GM12878 (cell line): ENCODE measurements at regions not wholly inside any gene's neighbourhood (a gene's known extent, or its start where the extent isn't known, plus 50 kb on each side); places are given as distances from the start of the nearest gene placed in this dataset.

Source experiments
- ATAC-seq: fragments of 200-7000 bp; cut with Tn5 transposase; 3 replicates; pipeline ENCODE4 v1.9.1; 2020; ENCODE audit warnings: mild to moderate bottlenecking, moderate library complexity
- BruUV-seq: library from RNA; stranded (reverse); fragments of 400-500 nt; replicated peaks from 2 replicates; lab custom pipeline; 2021; lab: Mats Ljungman, UMichigan
- CTCF ChIA-PET: fragments of 300-600 bp; sonication (Branson Sonifier 250); formaldehyde crosslinking; extraction: SDS; loops from one replicate; lab custom pipeline; 2021; ENCODE audit warnings: inconsistent platforms; lab: Yijun Ruan, JAX
- POLR2A ChIA-PET: fragments of 350-600 bp; formaldehyde crosslinking; extraction: SDS; loops from one replicate; lab custom pipeline; 2021; ENCODE audit warnings: inconsistent platforms; lab: Charles Lee
- RAD21 ChIA-PET: fragments of 300-600 bp; sonication (Branson Sonifier 250); formaldehyde crosslinking; loops from one replicate; lab custom pipeline; 2023; ENCODE audit warnings: antibody characterized with exemption; ENCODE audit not compliant: unreplicated experiment; lab: Charles Lee
- SMC1A ChIA-PET: fragments of 300-600 bp; sonication (Branson Sonifier 250); formaldehyde crosslinking; loops from one replicate; lab custom pipeline; 2023; ENCODE audit not compliant: unreplicated experiment, uncharacterized antibody; lab: Charles Lee
- DNase-seq: peaks from one replicate; pipeline ENCODE4 v3.0.0-alpha.2; 2011; ENCODE audit warnings: low read depth, low spot score
- FAIRE-seq: peaks from 3 replicates; lab custom pipeline; 2011; peaks lifted over from hg19 to GRCh38; lab: Jason Lieb, UNC
- H2AFZ ChIP-seq: 2 replicates; pipeline ENCODE4 v1.6.0; 2011; ENCODE audit warnings: low read depth, low read length, control low read depth; ENCODE audit not compliant: control insufficient read depth
- H3K27ac ChIP-seq: 2 replicates; pipeline ENCODE4 v1.5.1; 2011; ENCODE audit warnings: control low read depth; ENCODE audit not compliant: control insufficient read depth, insufficient read depth
- H3K27me3 ChIP-seq, 2 experiments: replicated peaks in 1 of 2; 2 replicates each; pipeline versions ENCODE4 v1.6.0 to v1.6.1; 2011; ENCODE audit warnings: low read length in 1 of 2; ENCODE audit not compliant: control insufficient read depth in 2 of 2, insufficient read depth in 2 of 2
- H3K36me3 ChIP-seq, 2 experiments: 2 replicates each; pipeline ENCODE4 v1.5.1; 2011; ENCODE audit warnings: low read length in 1 of 2; ENCODE audit not compliant: control insufficient read depth in 2 of 2, insufficient read depth in 2 of 2
- H3K4me1 ChIP-seq: 2 replicates; pipeline ENCODE4 v1.6.1; 2011; ENCODE audit warnings: mild to moderate bottlenecking, low read length, moderate library complexity, mixed read lengths; ENCODE audit not compliant: control insufficient read depth, insufficient read depth
- H3K4me2 ChIP-seq: 2 replicates; pipeline ENCODE4 v1.6.0; 2011; ENCODE audit warnings: control low read depth; ENCODE audit not compliant: control insufficient read depth, insufficient read depth
- H3K4me3 ChIP-seq: fragments of 200-600 bp; sonication (generic); 2 replicates; pipeline ENCODE4 v1.5.1; 2016
- H3K79me2 ChIP-seq: 2 replicates; pipeline ENCODE4 v1.6.0; 2011; ENCODE audit warnings: low read length; ENCODE audit not compliant: control insufficient read depth, insufficient read depth
- H3K9ac ChIP-seq: 2 replicates; pipeline ENCODE4 v1.8.0; 2011; ENCODE audit warnings: low read length, control low read depth, mixed read lengths; ENCODE audit not compliant: control insufficient read depth, insufficient read depth
- H3K9me3 ChIP-seq: replicated peaks from 3 replicates; pipeline ENCODE4 v1.5.1; 2011; ENCODE audit warnings: mild to moderate bottlenecking, low read length; ENCODE audit not compliant: control insufficient read depth, insufficient read depth
- H4K20me1 ChIP-seq: 2 replicates; pipeline ENCODE4 v1.6.0; 2011; ENCODE audit not compliant: control insufficient read depth, insufficient read depth
- MYC ChIP-seq: IDR thresholded peaks from 2 replicates; pipeline ENCODE4 v1.6.1; 2011; ENCODE audit warnings: mild to moderate bottlenecking, low read length, moderate library complexity, inconsistent platforms; ENCODE audit not compliant: insufficient read depth, insufficient replicate concordance, insufficient read length, severe bottlenecking
- YBX1 ChIP-seq: fragments of 450-650 bp; IDR thresholded peaks from 2 replicates; pipeline ENCODE4 v1.6.1; 2016; ENCODE audit warnings: antibody characterized with exemption
- YY1 ChIP-seq: IDR thresholded peaks from 2 replicates; pipeline ENCODE4 v1.6.1; 2011; ENCODE audit warnings: low read depth, mild to moderate bottlenecking, low read length
- WGBS: methylation state at CpG from one replicate; pipeline ENCODE4 v1.1.6; 2016; ENCODE audit warnings: low lambda C conversion rate; ENCODE audit not compliant: insufficient replicate concordance, insufficient coverage; ENCODE audit errors: missing lambda C conversion rate; 5-methylcytosine and 5-hydroxymethylcytosine counted together
- in situ Hi-C: fragments of 300-500 bp; cut with MboI; formaldehyde crosslinking; loops from 9 replicates; pipeline ENCODE4 v1.14.3; 2018; ENCODE audit warnings: mixed read lengths
- intact Hi-C: fragments of 100-400 bp; cut with micrococcal nuclease; formaldehyde crosslinking; loops from one replicate; pipeline ENCODE4 v1.14.2; 2022; ENCODE audit not compliant: unreplicated experiment
- TF ChIP-seq, protein P1 (sequence below): IDR thresholded peaks from 2 replicates; pipeline ENCODE4 v1.6.1; 2011; ENCODE audit warnings: low read depth, low read length, improper control_type of control experiment, borderline replicate concordance
- TF ChIP-seq, protein P2 (sequence below): fragments of 450-650 bp; IDR thresholded peaks from 2 replicates; pipeline ENCODE4 v1.6.1; 2016; ENCODE audit warnings: mild to moderate bottlenecking

DNA sequence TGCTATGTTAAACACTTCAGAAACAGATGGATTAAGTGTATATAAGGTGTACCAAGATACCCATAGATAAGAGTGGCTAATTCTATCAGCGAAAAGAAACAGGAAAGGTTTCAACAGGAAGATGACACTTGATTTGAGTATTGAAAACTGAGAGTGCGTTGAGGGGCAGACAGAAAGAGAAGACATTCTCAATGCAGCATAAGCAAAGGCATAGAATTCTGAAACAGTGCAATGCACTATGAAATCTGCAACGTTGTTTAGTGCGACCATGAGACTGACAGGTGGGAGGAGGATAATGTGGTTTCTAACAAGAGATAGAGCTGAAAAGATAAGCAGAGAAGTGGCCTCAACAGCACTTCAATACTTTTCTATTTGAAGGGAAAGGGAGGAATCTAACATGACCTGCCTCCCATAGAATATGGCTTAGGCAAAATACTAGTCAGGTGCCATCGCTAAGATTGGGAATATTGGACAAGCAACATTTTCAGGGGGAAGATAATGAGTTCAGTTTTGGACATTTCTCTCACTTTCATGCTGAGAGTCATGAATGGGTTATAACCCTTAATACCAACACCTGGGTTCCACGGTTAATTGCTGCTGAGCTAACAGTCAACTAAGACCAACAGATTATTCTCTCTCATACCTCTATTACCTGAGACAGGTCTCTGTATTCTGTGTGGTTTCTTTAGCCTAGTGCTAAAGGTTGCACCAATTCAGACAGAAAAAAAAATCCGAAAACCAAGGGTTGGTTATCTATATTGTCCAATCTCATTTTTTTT lies 312.9 kb upstream of the ARID1B start:
- ATAC-seq (peak; percentile 80), FAIRE-seq (peak; percentile 52), DNase-seq (peak; percentile 16)
- ChIA-PET SMC1A (no interaction called here), RAD21 (no interaction called here), POLR2A (no interaction called here), CTCF (no interaction called here)
- Histone ChIP-seq H3K4me1 (no peaks in the 10 kb centered on the region; the same call in 1 of the 2 replicates), H3K4me2 (no peak overlapping the region), H2AFZ (no peak overlapping the region), H4K20me1 (no peaks in the 10 kb centered on the region), H3K79me2 (no peaks in the 10 kb centered on the region), H3K4me3 (no peak overlapping the region), H3K36me3 (no peaks in the 10 kb centered on the region), H3K27ac (no peak overlapping the region), H3K9ac (no peak overlapping the region), H3K9me3 (no peaks in the 10 kb centered on the region; the same call in 2 of the 3 replicates), H3K27me3 (peaks cover 0 to 2% of the 10 kb centered on the region in 2 experiments; a peak in 1 of 4 replicates)
- 6% methylated on average over 7 of the region's 7 CpGs for WGBS
- intact Hi-C loops (no loop called here), in situ Hi-C loops (no loop called here)
- TF ChIP-seq YBX1 (no peak), YY1 (no peak), MYC (no peak)
- TF ChIP-seq, protein P1, sequence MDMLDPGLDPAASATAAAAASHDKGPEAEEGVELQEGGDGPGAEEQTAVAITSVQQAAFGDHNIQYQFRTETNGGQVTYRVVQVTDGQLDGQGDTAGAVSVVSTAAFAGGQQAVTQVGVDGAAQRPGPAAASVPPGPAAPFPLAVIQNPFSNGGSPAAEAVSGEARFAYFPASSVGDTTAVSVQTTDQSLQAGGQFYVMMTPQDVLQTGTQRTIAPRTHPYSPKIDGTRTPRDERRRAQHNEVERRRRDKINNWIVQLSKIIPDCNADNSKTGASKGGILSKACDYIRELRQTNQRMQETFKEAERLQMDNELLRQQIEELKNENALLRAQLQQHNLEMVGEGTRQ: no peak
- TF ChIP-seq, protein P2, sequence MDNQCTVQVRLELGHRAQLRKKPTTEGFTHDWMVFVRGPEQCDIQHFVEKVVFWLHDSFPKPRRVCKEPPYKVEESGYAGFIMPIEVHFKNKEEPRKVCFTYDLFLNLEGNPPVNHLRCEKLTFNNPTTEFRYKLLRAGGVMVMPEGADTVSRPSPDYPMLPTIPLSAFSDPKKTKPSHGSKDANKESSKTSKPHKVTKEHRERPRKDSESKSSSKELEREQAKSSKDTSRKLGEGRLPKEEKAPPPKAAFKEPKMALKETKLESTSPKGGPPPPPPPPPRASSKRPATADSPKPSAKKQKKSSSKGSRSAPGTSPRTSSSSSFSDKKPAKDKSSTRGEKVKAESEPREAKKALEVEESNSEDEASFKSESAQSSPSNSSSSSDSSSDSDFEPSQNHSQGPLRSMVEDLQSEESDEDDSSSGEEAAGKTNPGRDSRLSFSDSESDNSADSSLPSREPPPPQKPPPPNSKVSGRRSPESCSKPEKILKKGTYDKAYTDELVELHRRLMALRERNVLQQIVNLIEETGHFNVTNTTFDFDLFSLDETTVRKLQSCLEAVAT: no peak
- BruUV-seq: no TSS peak
